GM19035 (cell line): ENCODE measurements at regions not wholly inside any gene's neighbourhood (a gene's known extent, or its start where the extent isn't known, plus 50 kb on each side); places are given as distances from the start of the nearest gene placed in this dataset.
A peak's percentile ranks its signal among the peaks of the same experiment; 100 is the strongest.

Source experiments
- ATAC-seq: cut with Tn5 transposase; IDR thresholded peaks from one replicate; pipeline ENCODE4 v1.9.1; 2021; ENCODE audit not compliant: unreplicated experiment

GRCh38 chr14:65278589-65278988, 133.9 kb upstream of the FUT8 start:
- ATAC-seq = no peak

- ATAC-seq = no peak
Observed at GRCh38 chr14:65279510-65279909, 133.0 kb upstream of the FUT8 start.

GRCh38 chr14:65279958-65280357, 132.6 kb upstream of the FUT8 start:
- no peak for ATAC-seq

- no peak for ATAC-seq
Observed at GRCh38 chr14:65280653-65281052, 131.9 kb upstream of the FUT8 start.

DNA sequence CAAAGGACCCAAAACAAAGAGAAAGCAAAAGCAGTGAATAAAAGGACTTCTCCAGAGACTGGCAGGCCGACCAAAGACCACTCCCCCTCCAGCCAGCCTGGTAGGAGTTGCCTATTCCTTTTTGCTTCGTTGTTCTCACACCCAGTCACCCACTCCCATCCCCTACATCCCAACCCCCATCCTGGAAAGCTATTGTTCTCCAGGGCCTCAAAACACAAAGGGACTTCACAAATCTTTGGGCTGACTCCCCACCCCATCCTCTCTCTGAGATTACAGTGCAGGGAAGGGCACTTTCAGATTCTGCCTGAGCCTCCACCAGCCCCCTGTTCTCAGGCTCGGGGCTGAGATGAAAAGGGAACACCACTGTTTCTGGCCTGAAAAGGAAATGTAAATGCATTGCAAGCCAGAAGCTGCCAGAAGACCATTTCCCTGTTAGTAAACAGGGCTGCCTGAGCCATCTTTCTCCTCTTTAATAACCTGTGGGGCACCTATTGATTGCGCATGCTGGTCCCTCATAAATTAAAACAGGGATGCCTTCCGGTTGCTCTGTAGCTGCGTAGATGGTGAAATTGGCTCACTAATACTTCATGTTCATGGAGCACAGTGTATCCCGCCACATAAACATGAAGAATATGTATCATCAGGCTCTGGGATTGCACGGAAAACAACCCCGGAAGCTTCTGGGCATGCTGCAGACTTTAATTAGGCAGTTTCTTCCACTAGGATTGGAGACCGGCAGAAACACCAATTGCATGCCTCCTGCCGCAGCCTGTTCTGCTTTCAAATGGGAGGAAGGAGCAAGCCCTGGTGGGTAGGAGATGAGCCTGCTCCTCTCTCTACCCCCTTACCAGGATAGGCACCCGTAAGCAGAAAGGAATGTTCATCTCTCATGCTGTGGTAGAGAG, 130.3 kb upstream of the FUT8 start:
- no peak for ATAC-seq

DNA sequence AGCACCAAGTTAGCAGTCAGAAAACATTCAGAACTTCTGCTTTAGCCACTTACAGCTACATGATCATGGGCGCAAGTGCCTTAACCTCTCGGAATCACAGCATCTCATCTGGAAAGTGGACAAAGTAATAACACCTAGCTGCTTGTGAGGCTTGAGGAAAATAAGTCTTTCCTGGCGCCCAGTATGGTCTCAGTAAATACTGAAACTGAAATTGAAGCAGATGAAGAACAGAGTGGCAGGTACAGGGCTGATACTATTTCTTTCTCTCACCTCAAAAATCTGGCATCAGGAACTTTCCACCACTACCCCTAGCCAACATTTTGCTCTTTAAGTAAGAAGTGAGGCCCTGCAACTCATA, 129.7 kb upstream of the FUT8 start:
- no peak for ATAC-seq

- ATAC-seq = no peak
Observed at GRCh38 chr14:65286443-65286842, 126.1 kb upstream of the FUT8 start.

DNA sequence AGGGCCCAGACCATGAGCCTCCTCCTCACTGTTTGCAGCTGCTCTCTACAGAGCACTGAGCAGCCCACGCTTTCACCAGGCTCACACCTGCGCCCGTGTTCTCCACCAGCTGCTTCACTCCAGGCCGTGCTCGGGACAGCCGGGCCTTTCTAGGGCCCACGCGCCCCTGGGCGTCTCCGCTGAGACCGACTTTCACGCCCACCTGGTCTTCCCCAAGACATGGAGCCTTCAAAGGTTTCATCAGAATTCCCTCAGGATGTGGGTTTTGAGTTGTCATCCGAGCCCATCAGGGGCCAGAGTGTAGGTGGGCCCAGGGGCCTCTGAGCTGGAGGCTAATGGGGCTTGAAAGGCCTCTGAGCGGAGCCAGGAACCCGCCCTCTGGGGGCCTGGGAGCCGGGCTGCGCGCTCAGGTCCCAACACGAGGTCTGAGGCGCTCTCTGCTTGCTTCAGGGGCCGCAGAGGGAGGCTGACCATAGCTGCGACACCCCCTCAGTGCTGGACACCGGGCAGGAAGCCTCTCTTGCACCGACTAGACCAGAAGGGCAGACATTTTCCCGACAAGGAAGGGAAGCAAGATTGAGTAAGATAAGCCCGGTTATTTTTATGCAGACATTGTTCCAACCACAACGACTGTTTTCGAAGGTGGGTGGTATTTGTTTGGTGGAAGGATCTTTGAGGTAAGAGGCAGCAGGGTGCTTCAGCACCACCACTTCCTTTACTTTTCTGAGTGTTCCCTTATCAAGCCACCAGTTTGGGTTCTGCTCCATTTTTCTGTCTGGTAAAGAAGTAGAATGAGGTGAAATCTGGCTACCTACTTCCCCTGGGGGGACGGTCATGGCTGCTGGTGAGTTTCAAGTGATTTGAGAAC, 125.0 kb upstream of the FUT8 start:
- ATAC-seq = peak; percentile 63

DNA sequence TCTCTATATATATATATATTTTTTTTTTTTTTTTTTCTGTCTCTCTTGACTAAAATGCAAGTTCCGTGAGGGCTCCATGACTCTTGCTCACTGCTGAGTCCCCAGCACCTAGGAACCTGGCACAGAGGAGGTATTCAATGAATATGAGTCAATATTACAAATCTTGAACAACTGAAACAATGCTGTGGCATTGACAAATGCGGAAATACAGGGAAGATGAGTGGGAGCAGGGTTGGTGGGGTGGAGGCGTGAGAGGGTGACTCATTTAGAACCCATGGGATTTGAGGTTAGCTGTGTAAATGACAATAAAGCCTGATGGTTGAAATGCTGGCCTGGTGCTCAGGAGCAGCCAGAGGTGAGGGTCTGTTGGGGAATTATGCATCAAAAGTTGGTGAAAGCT, 121.7 kb upstream of the FUT8 start:
- ATAC-seq = no peak

DNA sequence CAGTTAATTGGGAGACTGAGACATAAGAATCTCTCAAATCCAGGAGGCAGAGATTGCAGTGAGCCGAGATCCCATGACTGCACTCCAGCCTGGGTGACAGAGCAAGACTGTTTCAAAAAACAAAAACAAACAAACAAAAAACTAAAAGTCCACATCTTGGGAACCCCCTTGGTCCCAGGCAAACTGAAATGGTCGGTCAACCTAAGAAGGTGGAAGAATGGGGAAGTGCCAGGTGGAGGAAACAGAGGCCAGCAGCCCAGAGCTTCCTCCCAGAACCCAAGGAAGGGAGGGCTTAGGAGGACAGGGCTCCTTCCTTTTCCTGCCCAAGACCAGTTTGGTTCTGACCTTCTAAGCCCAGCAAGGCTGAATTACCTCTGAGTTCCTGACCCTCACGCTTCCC, 121.0 kb upstream of the FUT8 start:
- no peak for ATAC-seq

GRCh38 chr14:65294816-65295215, 117.7 kb upstream of the FUT8 start:
- no peak for ATAC-seq

DNA sequence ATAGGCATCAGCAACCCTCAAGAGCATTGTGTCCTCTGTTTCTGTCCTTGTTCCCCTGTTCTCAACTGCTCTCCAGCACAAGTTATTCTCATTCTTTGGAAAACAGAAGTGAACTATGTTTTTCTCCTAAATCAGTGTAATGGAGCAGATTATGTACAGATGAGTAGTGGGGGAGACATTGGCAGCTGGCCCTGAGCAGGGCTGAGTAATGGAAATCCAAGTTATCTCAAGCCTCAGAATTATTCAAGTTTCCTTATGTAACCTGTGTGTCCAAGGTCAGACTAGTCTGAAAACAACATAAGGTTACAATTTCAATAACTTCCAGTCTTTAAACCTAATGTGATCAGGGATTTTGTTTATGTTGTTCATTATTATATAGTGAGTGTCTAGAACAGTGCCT, 116.1 kb upstream of the FUT8 start:
- no peak for ATAC-seq

DNA sequence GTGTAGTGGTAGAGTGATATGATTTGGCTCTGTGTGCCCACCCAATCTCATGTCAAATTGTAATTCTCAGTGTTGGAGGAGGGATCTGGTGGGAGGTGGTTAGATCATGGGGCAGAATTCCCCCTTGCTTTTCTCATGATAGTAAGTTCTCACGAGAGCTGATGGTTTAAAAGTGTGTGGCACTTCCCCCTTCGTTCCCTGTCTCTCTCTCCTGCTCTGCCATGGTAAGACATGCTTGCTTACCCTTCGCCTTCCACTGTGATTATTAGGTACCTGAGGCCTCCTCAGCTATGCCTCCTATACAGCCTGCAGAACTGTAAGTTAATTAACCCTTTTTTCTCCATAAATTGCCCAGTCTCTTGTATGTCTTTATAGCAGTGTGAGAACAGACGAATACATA, 115.7 kb upstream of the FUT8 start:
- no peak for ATAC-seq

GRCh38 chr14:65297744-65298143, 114.8 kb upstream of the FUT8 start:
- ATAC-seq = no peak

DNA sequence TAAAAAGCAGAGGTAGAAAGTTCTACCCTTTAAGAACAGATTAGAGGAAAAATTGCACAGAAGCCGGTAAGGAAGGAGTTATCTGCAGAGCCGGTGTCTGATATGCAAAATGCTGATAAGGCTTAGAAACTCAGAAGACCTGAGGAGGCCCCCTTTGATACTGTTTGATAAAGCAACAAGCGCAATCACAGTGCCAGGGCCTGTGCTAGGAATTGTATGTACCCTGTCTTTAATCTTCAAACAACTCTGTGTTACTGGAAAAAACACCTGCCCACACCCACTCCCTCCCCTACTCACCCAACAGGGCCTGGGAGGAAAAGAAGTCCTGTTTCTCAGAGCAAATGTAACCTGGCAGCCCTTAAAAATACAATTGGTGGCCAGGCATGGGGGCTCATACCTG, 112.7 kb upstream of the FUT8 start:
- no peak for ATAC-seq

- ATAC-seq = peak; percentile 42
Observed at GRCh38 chr14:65301862-65302539, 110.5 kb upstream of the FUT8 start.

GRCh38 chr14:65302571-65303189, 109.8 kb upstream of the FUT8 start:
- ATAC-seq = peak; percentile 56

DNA sequence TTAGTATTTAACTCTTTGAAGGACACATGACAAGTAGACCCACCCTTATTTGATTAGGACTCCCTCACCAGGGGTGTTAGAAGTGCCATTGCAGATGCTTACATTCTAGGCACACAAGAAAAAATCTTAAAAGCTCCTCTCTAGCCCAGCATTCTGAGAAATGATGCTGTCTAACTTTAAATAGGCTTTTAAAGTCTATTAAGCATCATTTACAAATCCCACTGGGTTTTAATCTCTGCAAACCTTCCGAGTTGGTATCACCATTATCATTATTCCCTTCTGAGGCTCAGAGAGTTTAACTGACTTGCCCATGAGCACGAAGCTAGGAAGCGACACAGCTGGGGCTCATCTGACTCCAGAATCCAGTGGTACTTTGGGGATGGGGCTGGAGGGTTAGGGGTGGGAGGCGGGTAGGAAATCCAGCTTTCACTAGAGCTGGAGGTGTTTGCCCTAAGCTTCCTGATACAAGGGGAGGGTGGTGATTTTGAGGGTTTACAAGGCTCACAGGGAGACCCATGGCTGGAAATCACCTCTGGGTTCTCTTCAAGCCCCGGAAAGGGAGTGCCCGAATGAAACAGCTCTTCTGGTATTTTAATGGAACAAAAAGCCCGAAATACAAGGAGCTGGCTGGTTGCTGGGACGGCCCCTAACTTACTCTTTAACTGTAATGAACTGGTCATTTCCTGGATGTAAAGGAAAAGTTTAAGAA, 109.2 kb upstream of the FUT8 start:
- ATAC-seq = no peak

DNA sequence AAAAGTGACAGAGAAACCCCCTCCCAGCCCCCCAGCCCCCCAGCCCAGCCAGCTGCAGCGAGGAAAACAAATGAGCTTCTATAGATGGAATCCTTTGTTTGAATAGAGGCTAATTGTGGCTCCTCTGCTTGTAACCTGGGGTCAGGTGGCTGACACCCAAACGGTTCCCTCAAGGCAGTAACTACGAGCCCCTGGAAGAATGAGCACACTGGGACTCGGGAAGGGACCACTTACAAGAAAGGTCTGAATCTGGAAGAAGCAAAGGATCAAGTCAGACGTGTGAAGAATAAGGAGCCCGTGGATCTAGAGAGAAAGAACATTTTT, 108.7 kb upstream of the FUT8 start:
- no peak for ATAC-seq

DNA sequence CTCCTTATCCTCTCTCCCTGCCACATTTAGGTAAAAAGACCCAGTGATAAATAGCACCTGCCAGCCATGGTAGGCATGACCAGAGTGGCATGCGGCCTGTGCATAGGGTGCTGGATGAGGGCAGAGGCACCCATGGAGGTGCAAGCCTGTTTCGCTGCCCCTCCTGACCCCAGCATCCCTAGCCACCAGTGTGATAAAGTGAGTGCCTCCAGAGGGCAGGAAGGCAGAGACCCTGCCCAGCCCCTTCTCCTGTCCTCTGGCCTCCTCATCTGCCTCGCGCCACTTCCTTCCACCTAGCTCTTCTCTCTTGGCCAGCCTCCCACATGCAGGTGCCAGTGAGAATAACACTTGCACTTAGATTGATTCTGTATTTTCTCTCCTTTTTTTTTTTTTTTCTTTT, 108.3 kb upstream of the FUT8 start:
- no peak for ATAC-seq

GRCh38 chr14:65304963-65305362, 107.6 kb upstream of the FUT8 start:
- no peak for ATAC-seq
